ENCODE measurements at regions not wholly inside any gene's neighbourhood (a gene's known extent, or its start where the extent isn't known, plus 50 kb on each side); places are given as distances from the start of the nearest gene placed in this dataset.
A peak's percentile ranks its signal among the peaks of the same experiment; 100 is the strongest.

GRCh38 chr13:36750046-36750445 lies 69.0 kb upstream of the RFXAP start:
- no peak for DNase-seq

DNA sequence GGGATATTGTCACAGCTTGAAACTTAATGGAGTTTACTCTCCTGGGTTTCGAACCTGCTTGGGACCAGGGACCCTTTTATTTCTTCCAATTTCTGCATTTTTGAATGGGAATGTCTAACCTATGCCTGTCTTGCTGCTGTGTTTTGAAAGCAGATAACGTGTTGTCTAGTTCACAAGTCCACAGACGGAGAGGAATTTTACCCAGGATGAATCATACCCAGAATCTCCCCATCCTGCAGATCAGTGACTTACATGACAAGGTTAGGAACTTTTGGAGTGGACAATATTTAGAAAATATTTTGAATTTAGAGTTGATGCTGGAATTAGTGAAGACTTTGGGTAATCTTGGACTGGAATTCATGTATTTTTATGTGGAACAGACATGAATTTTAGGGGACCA lies 68.6 kb upstream of the RFXAP start:
- no peak for DNase-seq

- no peak for DNase-seq
Observed at GRCh38 chr13:36750946-36751345, 68.1 kb upstream of the RFXAP start.

DNA sequence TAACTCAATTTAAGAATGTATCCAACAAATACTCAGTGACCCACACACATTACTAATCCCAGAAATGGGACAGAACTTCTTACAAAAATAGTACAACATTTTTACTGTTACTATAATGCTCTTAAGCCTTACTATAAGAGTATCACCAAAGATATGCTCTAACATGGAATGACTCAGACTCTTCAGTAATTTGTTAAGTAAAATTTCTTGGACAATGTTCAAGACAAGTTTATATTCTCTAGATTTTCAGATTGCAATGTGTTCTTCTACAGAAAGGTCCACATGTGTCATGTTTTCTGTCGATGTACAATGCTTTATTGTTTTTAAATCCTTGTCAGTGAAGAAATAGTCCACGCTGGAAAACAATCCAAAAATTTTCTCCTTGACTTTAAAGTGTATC lies 66.3 kb upstream of the RFXAP start:
- DNase-seq = no peak

DNA sequence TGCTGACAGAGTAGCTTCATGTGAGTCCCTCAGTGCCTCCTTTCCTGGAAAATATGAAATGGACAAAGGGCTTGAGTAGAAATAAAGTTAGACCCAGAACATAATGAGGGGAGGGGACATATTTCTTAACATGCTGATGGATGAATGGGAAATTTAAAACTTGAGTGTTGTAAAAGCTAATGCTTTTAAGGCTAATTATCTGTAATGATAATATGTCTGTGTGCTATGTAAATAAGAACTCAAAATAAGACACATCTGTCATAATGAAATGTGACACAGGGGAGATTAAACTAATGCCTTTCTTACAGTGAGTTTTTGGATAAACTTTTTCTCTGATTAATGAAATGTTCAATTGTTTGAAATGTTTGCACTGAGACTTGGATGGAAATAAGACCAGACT lies 65.8 kb upstream of the RFXAP start:
- no peak for DNase-seq

- DNase-seq = no peak
Observed at GRCh38 chr13:36758345-36758744, 60.7 kb upstream of the RFXAP start.

DNA sequence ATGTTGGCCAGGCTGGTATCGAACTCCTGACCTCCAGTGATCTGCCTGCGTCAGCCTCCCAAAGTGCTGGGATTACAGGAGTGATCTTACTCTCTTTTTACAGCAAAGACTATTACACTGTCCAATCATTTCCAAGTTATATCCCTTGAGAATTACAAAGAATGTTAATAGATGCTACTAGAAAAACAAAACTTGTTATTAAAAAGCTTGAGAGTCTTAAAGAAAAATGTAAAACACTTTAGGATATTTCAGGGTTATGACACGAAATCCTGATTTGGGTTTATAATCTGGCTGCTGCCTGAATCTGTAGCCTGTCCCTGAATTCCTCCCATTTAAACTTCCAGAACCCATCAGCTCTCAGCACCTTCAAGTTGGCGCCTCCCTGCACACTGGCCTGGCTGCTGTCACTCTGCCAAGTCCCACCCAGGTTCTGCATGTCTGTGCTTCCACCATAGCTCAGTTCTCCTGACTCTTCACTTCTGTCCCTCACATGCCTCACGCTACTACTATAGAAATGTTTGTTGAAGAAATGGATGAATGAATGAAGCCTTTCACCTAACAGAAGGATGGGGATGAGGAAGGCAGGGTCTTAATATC lies 55.8 kb upstream of the RFXAP start:
- no peak for DNase-seq

DNA sequence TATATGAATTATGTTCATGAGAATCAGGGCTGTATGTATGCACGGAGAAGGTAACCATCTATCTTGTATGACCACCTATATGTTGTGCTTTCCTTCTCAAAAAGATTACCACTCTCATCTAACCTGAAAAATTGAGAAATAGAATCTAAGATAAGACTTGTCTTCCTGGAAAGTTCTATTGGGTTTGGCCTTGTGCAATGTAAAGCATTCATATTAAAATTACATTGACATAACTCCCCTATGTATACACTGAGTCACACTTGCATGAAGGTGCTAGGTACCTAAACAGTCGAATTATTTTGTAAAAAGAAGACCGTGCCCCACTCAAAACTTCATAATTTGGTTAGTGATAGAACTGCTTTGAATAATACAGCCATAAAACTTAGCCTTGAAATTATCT lies 54.5 kb upstream of the RFXAP start:
- DNase-seq = no peak

GRCh38 chr13:36764957-36765356 lies 54.1 kb upstream of the RFXAP start:
- no peak for DNase-seq

DNA sequence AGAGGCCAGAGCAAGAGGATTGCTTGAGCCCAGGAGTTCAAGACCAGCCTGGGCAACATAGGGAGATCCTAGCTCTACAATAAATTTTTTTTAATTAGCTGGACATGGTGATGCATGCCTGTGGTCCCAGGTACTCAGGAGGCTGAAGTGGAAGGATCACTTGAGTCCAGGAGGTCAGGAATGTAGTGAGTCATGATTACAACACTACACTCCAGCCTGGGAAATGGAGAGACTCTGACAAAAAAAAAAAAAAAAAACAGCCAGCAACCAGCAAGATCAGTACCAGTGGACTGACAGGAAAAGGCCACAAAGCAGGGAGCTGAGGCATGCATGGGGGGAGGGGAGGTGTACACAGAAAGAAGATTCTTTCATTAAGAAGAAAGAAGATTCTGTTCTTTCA lies 52.7 kb upstream of the RFXAP start:
- DNase-seq = no peak

GRCh38 chr13:36767276-36767675 lies 51.7 kb upstream of the RFXAP start:
- no peak for DNase-seq

- peak; percentile 43 for DNase-seq
Observed at GRCh38 chr13:36769126-36769525, 49.9 kb upstream of the RFXAP start.

Data from suppressor macrophage treated with lipopolysaccharide for 4 hours (primary cell).